KMS-11 (cell line): ENCODE measurements at regions not wholly inside any gene's neighbourhood (a gene's known extent, or its start where the extent isn't known, plus 50 kb on each side); places are given as distances from the start of the nearest gene placed in this dataset.

Source experiments
- H2AFZ ChIP-seq: fragments of 200-600 bp; sonication (generic); 2 replicates; pipeline ENCODE4 v1.6.1; 2016; ENCODE audit warnings: antibody characterized with exemption, mixed run types, low read depth
- H3K27ac ChIP-seq: fragments of 200-600 bp; sonication (generic); 2 replicates; pipeline ENCODE4 v1.6.1; 2016; ENCODE audit warnings: mild to moderate bottlenecking, mixed run types
- H3K27me3 ChIP-seq: fragments of 200-600 bp; sonication (generic); 2 replicates; pipeline ENCODE4 v1.6.1; 2017; ENCODE audit warnings: mild to moderate bottlenecking, low read depth, mixed run types, moderate library complexity; ENCODE audit not compliant: insufficient read depth
- H3K36me3 ChIP-seq: fragments of 200-600 bp; sonication (generic); 2 replicates; pipeline ENCODE4 v1.6.1; 2017; ENCODE audit warnings: mild to moderate bottlenecking, mixed run types; ENCODE audit not compliant: insufficient read depth
- H3K4me1 ChIP-seq: fragments of 200-600 bp; sonication (generic); 2 replicates; pipeline ENCODE4 v1.6.1; 2016; ENCODE audit warnings: mild to moderate bottlenecking, low read depth, mixed run types; ENCODE audit not compliant: poor library complexity, severe bottlenecking
- H3K4me2 ChIP-seq: fragments of 200-600 bp; sonication (generic); 2 replicates; pipeline ENCODE4 v1.7.0; 2016; ENCODE audit warnings: mild to moderate bottlenecking, mixed run types
- H3K4me3 ChIP-seq: fragments of 200-600 bp; sonication (generic); IDR thresholded peaks from 2 replicates; pipeline ENCODE4 v1.6.1; 2017; ENCODE audit warnings: low read depth, low read length, mixed read lengths; ENCODE audit not compliant: insufficient read depth
- H3K79me2 ChIP-seq: fragments of 200-600 bp; sonication (generic); 2 replicates; pipeline ENCODE4 v1.6.1; 2016; ENCODE audit warnings: low read depth, mixed run types; ENCODE audit not compliant: insufficient read depth
- H3K9ac ChIP-seq: fragments of 200-600 bp; sonication (generic); 2 replicates; pipeline ENCODE4 v1.6.1; 2016; ENCODE audit warnings: mild to moderate bottlenecking, mixed run types
- H4K20me1 ChIP-seq: fragments of 200-600 bp; sonication (generic); 2 replicates; pipeline ENCODE4 v1.6.1; 2016; ENCODE audit warnings: mild to moderate bottlenecking, mixed run types; ENCODE audit not compliant: insufficient read depth
- CTCF ChIP-seq: fragments of 200-600 bp; sonication (generic); conservative IDR thresholded peaks from 2 replicates; pipeline ENCODE4 v1.6.1; 2017; ENCODE audit warnings: low read depth, mild to moderate bottlenecking, antibody characterized with exemption, low read length, moderate library complexity, mixed read lengths

GRCh38 chr15:87793725-87794124 lies 462.8 kb downstream of the NTRK3 start:
- Histone ChIP-seq H4K20me1 (no peaks in the 10 kb centered on the region), H3K27me3 (no peaks in the 10 kb centered on the region), H3K4me1 (no peaks in the 10 kb centered on the region), H2AFZ (no peak overlapping the region), H3K79me2 (no peaks in the 10 kb centered on the region), H3K9ac (no peak overlapping the region), H3K27ac (no peak overlapping the region), H3K36me3 (no peaks in the 10 kb centered on the region), H3K4me2 (no peak overlapping the region), H3K4me3 (no peak overlapping the region)
- TF ChIP-seq CTCF, result no peak

- Histone ChIP-seq H3K27ac (no peak overlapping the region), H3K4me3 (no peak overlapping the region), H4K20me1 (no peaks in the 10 kb centered on the region), H2AFZ (no peak overlapping the region), H3K4me2 (no peak overlapping the region), H3K27me3 (no peaks in the 10 kb centered on the region), H3K4me1 (no peaks in the 10 kb centered on the region), H3K9ac (no peak overlapping the region), H3K36me3 (no peaks in the 10 kb centered on the region), H3K79me2 (no peaks in the 10 kb centered on the region)
- no peak for TF ChIP-seq CTCF
Measured at GRCh38 chr15:87792250-87793040, 464.1 kb downstream of the NTRK3 start.

GRCh38 chr15:87781959-87782625 lies 474.4 kb downstream of the NTRK3 start:
- Histone ChIP-seq H3K9ac (no peak overlapping the region), H4K20me1 (no peaks in the 10 kb centered on the region), H2AFZ (no peak overlapping the region), H3K79me2 (no peaks in the 10 kb centered on the region), H3K27me3 (no peaks in the 10 kb centered on the region), H3K4me2 (no peak overlapping the region), H3K4me1 (no peaks in the 10 kb centered on the region), H3K27ac (no peak overlapping the region), H3K36me3 (no peaks in the 10 kb centered on the region), H3K4me3 (no peak overlapping the region)
- TF ChIP-seq CTCF, result no peak

- Histone ChIP-seq H3K27me3 (no peaks in the 10 kb centered on the region), H2AFZ (no peak overlapping the region), H3K27ac (no peak overlapping the region), H3K4me2 (no peak overlapping the region), H3K4me1 (no peaks in the 10 kb centered on the region), H3K4me3 (no peak overlapping the region), H3K9ac (no peak overlapping the region), H3K36me3 (no peaks in the 10 kb centered on the region), H3K79me2 (no peaks in the 10 kb centered on the region), H4K20me1 (no peaks in the 10 kb centered on the region)
- no peak for TF ChIP-seq CTCF
Measured at GRCh38 chr15:87779746-87780145, 476.8 kb downstream of the NTRK3 start.
